ENCODE measurements at regions not wholly inside any gene's neighbourhood (a gene's known extent, or its start where the extent isn't known, plus 50 kb on each side); places are given as distances from the start of the nearest gene placed in this dataset.

DNA sequence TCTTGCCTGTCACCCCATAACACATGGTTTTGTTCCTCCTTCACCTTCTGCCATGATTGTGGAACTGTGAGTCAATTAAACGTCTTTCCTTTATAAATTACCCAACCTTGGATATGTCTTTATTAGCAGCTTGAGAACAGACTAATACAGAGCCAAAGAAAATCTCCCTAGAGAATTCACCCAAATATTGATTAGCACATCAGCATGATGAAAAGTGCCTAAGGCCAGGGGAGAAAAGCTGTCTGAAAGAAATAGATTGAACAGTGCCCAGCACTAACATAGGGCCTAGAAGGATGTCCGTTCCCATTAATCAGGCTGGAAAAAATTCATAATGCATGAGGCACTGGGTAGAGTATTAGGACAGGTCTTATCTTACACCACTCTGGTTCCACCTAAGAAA lies 111.9 kb upstream of the CALN1 start:
- TF ChIP-seq, protein P1, sequence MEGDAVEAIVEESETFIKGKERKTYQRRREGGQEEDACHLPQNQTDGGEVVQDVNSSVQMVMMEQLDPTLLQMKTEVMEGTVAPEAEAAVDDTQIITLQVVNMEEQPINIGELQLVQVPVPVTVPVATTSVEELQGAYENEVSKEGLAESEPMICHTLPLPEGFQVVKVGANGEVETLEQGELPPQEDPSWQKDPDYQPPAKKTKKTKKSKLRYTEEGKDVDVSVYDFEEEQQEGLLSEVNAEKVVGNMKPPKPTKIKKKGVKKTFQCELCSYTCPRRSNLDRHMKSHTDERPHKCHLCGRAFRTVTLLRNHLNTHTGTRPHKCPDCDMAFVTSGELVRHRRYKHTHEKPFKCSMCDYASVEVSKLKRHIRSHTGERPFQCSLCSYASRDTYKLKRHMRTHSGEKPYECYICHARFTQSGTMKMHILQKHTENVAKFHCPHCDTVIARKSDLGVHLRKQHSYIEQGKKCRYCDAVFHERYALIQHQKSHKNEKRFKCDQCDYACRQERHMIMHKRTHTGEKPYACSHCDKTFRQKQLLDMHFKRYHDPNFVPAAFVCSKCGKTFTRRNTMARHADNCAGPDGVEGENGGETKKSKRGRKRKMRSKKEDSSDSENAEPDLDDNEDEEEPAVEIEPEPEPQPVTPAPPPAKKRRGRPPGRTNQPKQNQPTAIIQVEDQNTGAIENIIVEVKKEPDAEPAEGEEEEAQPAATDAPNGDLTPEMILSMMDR (IDR thresholded peaks at IDR 0.05): no peak
- TF ChIP-seq POLR2A (IDR thresholded peaks at IDR 0.05): no peak
